WTC11 (cell line): ENCODE measurements at regions not wholly inside any gene's neighbourhood (a gene's known extent, or its start where the extent isn't known, plus 50 kb on each side); places are given as distances from the start of the nearest gene placed in this dataset.

Experiments
- ATAC-seq: fragments of 200-7000 bp; cut with Tn5 transposase; 2 replicates; pipeline ENCODE4 v1.10.0; 2021; ENCODE audit warnings: mild to moderate bottlenecking, moderate library complexity
- CTCF ChIA-PET: fragments of 300-600 bp; sonication (Branson Sonifier 250); formaldehyde crosslinking; loops from one replicate; lab custom pipeline; 2021; ENCODE audit warnings: antibody characterized with exemption; lab: Charles Lee
- POLR2A ChIA-PET: fragments of 350-600 bp; sonication (Branson Sonifier 250); formaldehyde crosslinking; loops from one replicate; lab custom pipeline; 2021; ENCODE audit warnings: antibody characterized with exemption; lab: Charles Lee
- DNase-seq: peaks from one replicate; pipeline ENCODE4 v3.0.0; 2021; ENCODE audit warnings: low spot score
- H3K27ac Mint-ChIP-seq: 2 replicates; pipeline ENCODE4 v1.8.0; 2021; ENCODE audit warnings: mixed read lengths
- H3K27me3 Mint-ChIP-seq: 2 replicates; pipeline ENCODE4 v1.8.0; 2021; ENCODE audit warnings: low read depth, mild to moderate bottlenecking, moderate library complexity, mixed read lengths
- H3K36me3 Mint-ChIP-seq: 2 replicates; pipeline ENCODE4 v1.8.0; 2021; ENCODE audit warnings: mixed read lengths
- H3K4me1 Mint-ChIP-seq: 2 replicates; pipeline ENCODE4 v1.8.0; 2022; ENCODE audit warnings: mixed read lengths
- H3K4me3 Mint-ChIP-seq: 2 replicates; pipeline ENCODE4 v1.8.0; 2021; ENCODE audit warnings: mild to moderate bottlenecking, moderate library complexity, mixed read lengths
- H3K9me3 Mint-ChIP-seq: 2 replicates; pipeline ENCODE4 v1.8.0; 2021; ENCODE audit warnings: mixed read lengths
- AR ChIP-seq: fragments of 250-450 bp; sonication (Bioruptor Pico); IDR thresholded peaks from 2 replicates; pipeline ENCODE4 v1.9.0; 2021; ENCODE audit warnings: mild to moderate bottlenecking
- ATF1 ChIP-seq: sonication (generic); formaldehyde crosslinking; IDR thresholded peaks from 2 replicates; pipeline ENCODE4 v1.8.1; 2023; ENCODE audit warnings: mild to moderate bottlenecking, moderate library complexity, missing genetic modification reagents
- CREB1 ChIP-seq: sonication (generic); formaldehyde crosslinking; IDR thresholded peaks from 2 replicates; pipeline ENCODE4 v1.8.0; 2023; ENCODE audit warnings: mild to moderate bottlenecking, missing genetic modification reagents
- GTF2I ChIP-seq: fragments of 250-450 bp; sonication (Bioruptor Pico); conservative IDR thresholded peaks from 2 replicates; pipeline ENCODE4 v1.4.0; 2021; ENCODE audit warnings: mild to moderate bottlenecking
- HMGA2 ChIP-seq: fragments of 250-450 bp; sonication (Bioruptor Pico); IDR thresholded peaks from 2 replicates; pipeline ENCODE4 v1.4.0; 2021; ENCODE audit warnings: mild to moderate bottlenecking, moderate library complexity
- IRF2 ChIP-seq: sonication (generic); formaldehyde crosslinking; IDR thresholded peaks from 2 replicates; pipeline ENCODE4 v1.8.0; 2022; ENCODE audit warnings: low read depth, missing genetic modification reagents, borderline replicate concordance
- JAZF1 ChIP-seq: fragments of 250-450 bp; sonication (Bioruptor Pico); IDR thresholded peaks from 2 replicates; pipeline ENCODE4 v1.9.0; 2021; ENCODE audit warnings: moderate library complexity, mild to moderate bottlenecking, inconsistent platforms
- NFATC4 ChIP-seq: fragments of 250-450 bp; sonication (Bioruptor Pico); IDR thresholded peaks from 2 replicates; pipeline ENCODE4 v1.9.0; 2021; ENCODE audit warnings: mild to moderate bottlenecking
- OVOL2 ChIP-seq: fragments of 250-450 bp; sonication (Bioruptor Pico); IDR thresholded peaks from 2 replicates; pipeline ENCODE4 v1.9.0; 2021; ENCODE audit warnings: mild to moderate bottlenecking, borderline replicate concordance
- SMAD3 ChIP-seq: sonication (generic); formaldehyde crosslinking; IDR thresholded peaks from 2 replicates; pipeline ENCODE4 v1.8.0; 2022; ENCODE audit warnings: missing genetic modification reagents, mild to moderate bottlenecking, borderline replicate concordance
- SMAD4 ChIP-seq: sonication (generic); formaldehyde crosslinking; IDR thresholded peaks from 2 replicates; pipeline ENCODE4 v1.8.0; 2022; ENCODE audit warnings: mild to moderate bottlenecking, missing genetic modification reagents
- SP1 ChIP-seq: sonication (generic); formaldehyde crosslinking; conservative IDR thresholded peaks from 2 replicates; pipeline ENCODE4 v1.8.1; 2022; ENCODE audit warnings: missing genetic modification reagents
- TEAD1 ChIP-seq: sonication (generic); formaldehyde crosslinking; IDR thresholded peaks from 2 replicates; pipeline ENCODE4 v1.8.0; 2022; ENCODE audit warnings: mild to moderate bottlenecking, missing genetic modification reagents
- ZBTB21 ChIP-seq: sonication (generic); formaldehyde crosslinking; IDR thresholded peaks from 2 replicates; pipeline ENCODE4 v1.8.1; 2023; ENCODE audit warnings: mild to moderate bottlenecking, missing genetic modification reagents, borderline replicate concordance
- ZNF263 ChIP-seq: sonication (generic); formaldehyde crosslinking; IDR thresholded peaks from 2 replicates; pipeline ENCODE4 v1.8.1; 2022; ENCODE audit warnings: low read depth, mild to moderate bottlenecking, moderate library complexity, missing genetic modification reagents
- TF ChIP-seq, protein P1 (sequence below): sonication (generic); formaldehyde crosslinking; IDR thresholded peaks from 2 replicates; pipeline ENCODE4 v1.8.0; 2023; ENCODE audit warnings: missing genetic modification reagents, mild to moderate bottlenecking, borderline replicate concordance
- TF ChIP-seq, protein P2 (sequence below): fragments of 250-450 bp; sonication (Bioruptor Pico); IDR thresholded peaks from 2 replicates; pipeline ENCODE4 v1.9.0; 2021; ENCODE audit warnings: mild to moderate bottlenecking, borderline replicate concordance
- TF ChIP-seq, protein P3 (sequence below): sonication (generic); formaldehyde crosslinking; IDR thresholded peaks from 2 replicates; pipeline ENCODE4 v1.8.1; 2022; ENCODE audit warnings: mild to moderate bottlenecking, moderate library complexity, missing genetic modification reagents
- TF ChIP-seq, protein P4 (sequence below): sonication (generic); formaldehyde crosslinking; conservative IDR thresholded peaks from 2 replicates; pipeline ENCODE4 v1.8.1; 2023; ENCODE audit warnings: mild to moderate bottlenecking, low read depth, missing genetic modification reagents, moderate library complexity

GRCh38 chr14:87214558-87214957 lies 778.4 kb downstream of the GALC start:
- Mint-ChIP-seq H3K4me3 (no peak overlapping the region), H3K9me3 (peaks cover 4% of the 10 kb centered on the region), H3K27ac (peak overlapping the region; percentile 26; the same call in 1 of the 2 replicates), H3K27me3 (no peaks in the 10 kb centered on the region), H3K36me3 (no peaks in the 10 kb centered on the region), H3K4me1 (peaks cover 12% of the 10 kb centered on the region)
- no peak for ATAC-seq
- no peak for DNase-seq
- TF ChIP-seq ZBTB21 (CRISPR knock-in tag) = no peak
- no peak for TF ChIP-seq TEAD1 (CRISPR knock-in tag)
- TF ChIP-seq, protein P1, sequence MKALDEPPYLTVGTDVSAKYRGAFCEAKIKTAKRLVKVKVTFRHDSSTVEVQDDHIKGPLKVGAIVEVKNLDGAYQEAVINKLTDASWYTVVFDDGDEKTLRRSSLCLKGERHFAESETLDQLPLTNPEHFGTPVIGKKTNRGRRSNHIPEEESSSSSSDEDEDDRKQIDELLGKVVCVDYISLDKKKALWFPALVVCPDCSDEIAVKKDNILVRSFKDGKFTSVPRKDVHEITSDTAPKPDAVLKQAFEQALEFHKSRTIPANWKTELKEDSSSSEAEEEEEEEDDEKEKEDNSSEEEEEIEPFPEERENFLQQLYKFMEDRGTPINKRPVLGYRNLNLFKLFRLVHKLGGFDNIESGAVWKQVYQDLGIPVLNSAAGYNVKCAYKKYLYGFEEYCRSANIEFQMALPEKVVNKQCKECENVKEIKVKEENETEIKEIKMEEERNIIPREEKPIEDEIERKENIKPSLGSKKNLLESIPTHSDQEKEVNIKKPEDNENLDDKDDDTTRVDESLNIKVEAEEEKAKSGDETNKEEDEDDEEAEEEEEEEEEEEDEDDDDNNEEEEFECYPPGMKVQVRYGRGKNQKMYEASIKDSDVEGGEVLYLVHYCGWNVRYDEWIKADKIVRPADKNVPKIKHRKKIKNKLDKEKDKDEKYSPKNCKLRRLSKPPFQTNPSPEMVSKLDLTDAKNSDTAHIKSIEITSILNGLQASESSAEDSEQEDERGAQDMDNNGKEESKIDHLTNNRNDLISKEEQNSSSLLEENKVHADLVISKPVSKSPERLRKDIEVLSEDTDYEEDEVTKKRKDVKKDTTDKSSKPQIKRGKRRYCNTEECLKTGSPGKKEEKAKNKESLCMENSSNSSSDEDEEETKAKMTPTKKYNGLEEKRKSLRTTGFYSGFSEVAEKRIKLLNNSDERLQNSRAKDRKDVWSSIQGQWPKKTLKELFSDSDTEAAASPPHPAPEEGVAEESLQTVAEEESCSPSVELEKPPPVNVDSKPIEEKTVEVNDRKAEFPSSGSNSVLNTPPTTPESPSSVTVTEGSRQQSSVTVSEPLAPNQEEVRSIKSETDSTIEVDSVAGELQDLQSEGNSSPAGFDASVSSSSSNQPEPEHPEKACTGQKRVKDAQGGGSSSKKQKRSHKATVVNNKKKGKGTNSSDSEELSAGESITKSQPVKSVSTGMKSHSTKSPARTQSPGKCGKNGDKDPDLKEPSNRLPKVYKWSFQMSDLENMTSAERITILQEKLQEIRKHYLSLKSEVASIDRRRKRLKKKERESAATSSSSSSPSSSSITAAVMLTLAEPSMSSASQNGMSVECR (CRISPR knock-in tag) = no peak
- no peak for TF ChIP-seq ATF1
- POLR2A ChIA-PET = no interaction called here
- CTCF ChIA-PET = no interaction called here

- H3K9me3 Mint-ChIP-seq = peaks cover 14% of the 10 kb centered on the region
- no peaks in the 10 kb centered on the region for H3K27me3 Mint-ChIP-seq
- H3K36me3 Mint-ChIP-seq = no peaks in the 10 kb centered on the region
- ChIA-PET CTCF (no interaction called here), POLR2A (no interaction called here)
- no peak overlapping the region for H3K4me3 Mint-ChIP-seq
- no peaks in the 10 kb centered on the region for H3K4me1 Mint-ChIP-seq
- no peak overlapping the region for H3K27ac Mint-ChIP-seq
- DNase-seq (no peak), ATAC-seq (no peak)
- TF ChIP-seq IRF2 (no peak), SP1 (no peak), SMAD3 (CRISPR knock-in tag) (no peak), JAZF1 (CRISPR knock-in tag) (no peak), CREB1 (no peak), NFATC4 (CRISPR knock-in tag) (no peak), ZNF263 (CRISPR knock-in tag) (no peak), OVOL2 (CRISPR knock-in tag) (no peak), HMGA2 (CRISPR knock-in tag) (no peak), AR (CRISPR knock-in tag) (no peak), GTF2I (no peak), SMAD4 (no peak)
- TF ChIP-seq, protein P2, sequence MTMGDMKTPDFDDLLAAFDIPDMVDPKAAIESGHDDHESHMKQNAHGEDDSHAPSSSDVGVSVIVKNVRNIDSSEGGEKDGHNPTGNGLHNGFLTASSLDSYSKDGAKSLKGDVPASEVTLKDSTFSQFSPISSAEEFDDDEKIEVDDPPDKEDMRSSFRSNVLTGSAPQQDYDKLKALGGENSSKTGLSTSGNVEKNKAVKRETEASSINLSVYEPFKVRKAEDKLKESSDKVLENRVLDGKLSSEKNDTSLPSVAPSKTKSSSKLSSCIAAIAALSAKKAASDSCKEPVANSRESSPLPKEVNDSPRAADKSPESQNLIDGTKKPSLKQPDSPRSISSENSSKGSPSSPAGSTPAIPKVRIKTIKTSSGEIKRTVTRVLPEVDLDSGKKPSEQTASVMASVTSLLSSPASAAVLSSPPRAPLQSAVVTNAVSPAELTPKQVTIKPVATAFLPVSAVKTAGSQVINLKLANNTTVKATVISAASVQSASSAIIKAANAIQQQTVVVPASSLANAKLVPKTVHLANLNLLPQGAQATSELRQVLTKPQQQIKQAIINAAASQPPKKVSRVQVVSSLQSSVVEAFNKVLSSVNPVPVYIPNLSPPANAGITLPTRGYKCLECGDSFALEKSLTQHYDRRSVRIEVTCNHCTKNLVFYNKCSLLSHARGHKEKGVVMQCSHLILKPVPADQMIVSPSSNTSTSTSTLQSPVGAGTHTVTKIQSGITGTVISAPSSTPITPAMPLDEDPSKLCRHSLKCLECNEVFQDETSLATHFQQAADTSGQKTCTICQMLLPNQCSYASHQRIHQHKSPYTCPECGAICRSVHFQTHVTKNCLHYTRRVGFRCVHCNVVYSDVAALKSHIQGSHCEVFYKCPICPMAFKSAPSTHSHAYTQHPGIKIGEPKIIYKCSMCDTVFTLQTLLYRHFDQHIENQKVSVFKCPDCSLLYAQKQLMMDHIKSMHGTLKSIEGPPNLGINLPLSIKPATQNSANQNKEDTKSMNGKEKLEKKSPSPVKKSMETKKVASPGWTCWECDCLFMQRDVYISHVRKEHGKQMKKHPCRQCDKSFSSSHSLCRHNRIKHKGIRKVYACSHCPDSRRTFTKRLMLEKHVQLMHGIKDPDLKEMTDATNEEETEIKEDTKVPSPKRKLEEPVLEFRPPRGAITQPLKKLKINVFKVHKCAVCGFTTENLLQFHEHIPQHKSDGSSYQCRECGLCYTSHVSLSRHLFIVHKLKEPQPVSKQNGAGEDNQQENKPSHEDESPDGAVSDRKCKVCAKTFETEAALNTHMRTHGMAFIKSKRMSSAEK (CRISPR knock-in tag) = no peak
- TF ChIP-seq, protein P3, sequence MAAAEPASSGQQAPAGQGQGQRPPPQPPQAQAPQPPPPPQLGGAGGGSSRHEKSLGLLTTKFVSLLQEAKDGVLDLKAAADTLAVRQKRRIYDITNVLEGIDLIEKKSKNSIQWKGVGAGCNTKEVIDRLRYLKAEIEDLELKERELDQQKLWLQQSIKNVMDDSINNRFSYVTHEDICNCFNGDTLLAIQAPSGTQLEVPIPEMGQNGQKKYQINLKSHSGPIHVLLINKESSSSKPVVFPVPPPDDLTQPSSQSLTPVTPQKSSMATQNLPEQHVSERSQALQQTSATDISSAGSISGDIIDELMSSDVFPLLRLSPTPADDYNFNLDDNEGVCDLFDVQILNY (CRISPR knock-in tag) = no peak
- TF ChIP-seq, protein P4, sequence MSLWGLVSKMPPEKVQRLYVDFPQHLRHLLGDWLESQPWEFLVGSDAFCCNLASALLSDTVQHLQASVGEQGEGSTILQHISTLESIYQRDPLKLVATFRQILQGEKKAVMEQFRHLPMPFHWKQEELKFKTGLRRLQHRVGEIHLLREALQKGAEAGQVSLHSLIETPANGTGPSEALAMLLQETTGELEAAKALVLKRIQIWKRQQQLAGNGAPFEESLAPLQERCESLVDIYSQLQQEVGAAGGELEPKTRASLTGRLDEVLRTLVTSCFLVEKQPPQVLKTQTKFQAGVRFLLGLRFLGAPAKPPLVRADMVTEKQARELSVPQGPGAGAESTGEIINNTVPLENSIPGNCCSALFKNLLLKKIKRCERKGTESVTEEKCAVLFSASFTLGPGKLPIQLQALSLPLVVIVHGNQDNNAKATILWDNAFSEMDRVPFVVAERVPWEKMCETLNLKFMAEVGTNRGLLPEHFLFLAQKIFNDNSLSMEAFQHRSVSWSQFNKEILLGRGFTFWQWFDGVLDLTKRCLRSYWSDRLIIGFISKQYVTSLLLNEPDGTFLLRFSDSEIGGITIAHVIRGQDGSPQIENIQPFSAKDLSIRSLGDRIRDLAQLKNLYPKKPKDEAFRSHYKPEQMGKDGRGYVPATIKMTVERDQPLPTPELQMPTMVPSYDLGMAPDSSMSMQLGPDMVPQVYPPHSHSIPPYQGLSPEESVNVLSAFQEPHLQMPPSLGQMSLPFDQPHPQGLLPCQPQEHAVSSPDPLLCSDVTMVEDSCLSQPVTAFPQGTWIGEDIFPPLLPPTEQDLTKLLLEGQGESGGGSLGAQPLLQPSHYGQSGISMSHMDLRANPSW (CRISPR knock-in tag) = no peak
Observed at GRCh38 chr14:87207756-87208155, 785.2 kb downstream of the GALC start.
